Caki2 (cell line): ENCODE measurements at regions not wholly inside any gene's neighbourhood (a gene's known extent, or its start where the extent isn't known, plus 50 kb on each side); places are given as distances from the start of the nearest gene placed in this dataset.

Experiments
- DNase-seq: peaks from one replicate; pipeline ENCODE4 v3.0.0-alpha.2; 2015; ENCODE audit warnings: low read depth
- in situ Hi-C: cut with HindIII; loops from 2 replicates; pipeline ENCODE4 v1.10.0; 2016; ENCODE audit warnings: low sequenced_read_pairs, low pct_unique_long_range_greater_than_20kb, mixed read lengths

- in situ Hi-C loops: no loop called here
- no peak for DNase-seq
These were observed 349.5 kb downstream of the SLITRK1 start for GRCh38 chr13:83532809-83533208.

- in situ Hi-C loops: no loop called here
- no peak for DNase-seq
These were observed 351.3 kb downstream of the SLITRK1 start for GRCh38 chr13:83531022-83531421.

- in situ Hi-C loops: no loop called here
- no peak for DNase-seq
These were observed 365.5 kb downstream of the SLITRK1 start for GRCh38 chr13:83516781-83517180.

- DNase-seq: no peak
- in situ Hi-C loops: no loop called here
These were observed 366.8 kb downstream of the SLITRK1 start for GRCh38 chr13:83515268-83516015.

GRCh38 chr13:83508771-83509301 is 373.4 kb downstream of the SLITRK1 start:
- DNase-seq: no peak
- in situ Hi-C loops: no loop called here

GRCh38 chr13:83503424-83503823 is 378.9 kb downstream of the SLITRK1 start:
- DNase-seq: no peak
- in situ Hi-C loops: no loop called here

GRCh38 chr13:83499286-83499685 is 383.0 kb downstream of the SLITRK1 start:
- no peak for DNase-seq

GRCh38 chr13:83498481-83499190 is 383.6 kb downstream of the SLITRK1 start:
- no peak for DNase-seq

More at GRCh38 chr13:83499286-83499685, 383.0 kb downstream of the SLITRK1 start:
- in situ Hi-C loops: no loop called here

GRCh38 chr13:83498045-83498444 is 384.2 kb downstream of the SLITRK1 start:
- no peak for DNase-seq
- in situ Hi-C loops: no loop called here

More at GRCh38 chr13:83498481-83499190, 383.6 kb downstream of the SLITRK1 start:
- in situ Hi-C loops: no loop called here

GRCh38 chr13:83496501-83496900 is 385.8 kb downstream of the SLITRK1 start:
- no peak for DNase-seq
- in situ Hi-C loops: no loop called here

GRCh38 chr13:83485101-83485500 is 397.2 kb downstream of the SLITRK1 start:
- no peak for DNase-seq
- in situ Hi-C loops: no loop called here

- no peak for DNase-seq
- in situ Hi-C loops: no loop called here
These were observed 411.3 kb downstream of the SLITRK1 start for GRCh38 chr13:83471011-83471410.

GRCh38 chr13:83470133-83470797 is 412.0 kb downstream of the SLITRK1 start:
- DNase-seq: no peak
- in situ Hi-C loops: no loop called here

GRCh38 chr13:83453723-83454122 is 428.6 kb downstream of the SLITRK1 start:
- in situ Hi-C loops: no loop called here
- DNase-seq: no peak

- no peak for DNase-seq
- in situ Hi-C loops: no loop called here
These were observed 429.0 kb downstream of the SLITRK1 start for GRCh38 chr13:83453300-83453699.

GRCh38 chr13:83452292-83452950 is 429.9 kb downstream of the SLITRK1 start:
- in situ Hi-C loops: no loop called here
- DNase-seq: no peak

- no peak for DNase-seq
- in situ Hi-C loops: no loop called here
These were observed 431.7 kb downstream of the SLITRK1 start for GRCh38 chr13:83450591-83450990.

GRCh38 chr13:83449668-83450395 is 432.4 kb downstream of the SLITRK1 start:
- in situ Hi-C loops: no loop called here
- peak; percentile 21 for DNase-seq
